ENCODE measurements at regions not wholly inside any gene's neighbourhood (a gene's known extent, or its start where the extent isn't known, plus 50 kb on each side); places are given as distances from the start of the nearest gene placed in this dataset.
A peak's percentile ranks its signal among the peaks of the same experiment; 100 is the strongest.

- no peak for DNase-seq
These were observed 410.1 kb downstream of the TBC1D32 start for GRCh38 chr6:120924214-120924613.

DNA sequence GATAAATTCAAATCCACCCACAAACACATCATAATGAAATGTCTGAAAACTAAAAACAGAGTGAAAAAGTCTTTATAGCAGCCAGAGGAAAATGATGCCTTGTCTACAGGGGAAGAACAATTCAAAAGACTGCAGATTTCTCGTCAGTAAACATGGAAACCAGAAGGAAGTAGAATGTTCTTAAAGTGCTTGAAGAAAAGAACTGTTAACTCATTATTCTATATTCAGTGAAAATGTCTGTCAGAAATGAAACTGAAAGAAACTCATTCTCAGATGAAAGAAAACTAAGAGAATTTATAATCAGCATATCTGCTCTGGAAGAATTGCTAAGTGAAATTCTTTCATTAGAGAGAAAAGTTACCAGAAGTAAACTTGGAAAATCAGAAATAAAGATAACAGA is 416.1 kb downstream of the TBC1D32 start:
- DNase-seq, result no peak

- DNase-seq, result no peak
These were observed 417.4 kb downstream of the TBC1D32 start for GRCh38 chr6:120916844-120917243.

DNA sequence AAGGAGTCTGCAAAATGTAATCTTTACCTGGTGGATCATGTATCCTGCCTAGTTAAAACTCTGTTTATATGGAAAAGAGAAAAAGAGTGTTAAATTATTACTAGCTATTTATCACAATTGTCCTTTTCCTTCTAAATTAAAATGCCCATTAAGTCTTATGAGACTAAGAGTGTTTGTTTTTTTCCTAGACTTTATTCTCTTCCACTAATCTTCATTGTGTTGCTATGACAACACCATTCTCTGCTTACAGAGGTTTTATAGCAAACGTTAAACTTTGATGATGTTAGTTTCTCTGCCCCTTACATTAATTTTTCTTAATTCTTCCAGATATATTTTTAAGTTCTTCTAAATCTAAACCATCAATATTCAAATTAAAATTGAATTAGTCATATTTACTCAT is 420.8 kb downstream of the TBC1D32 start:
- DNase-seq, result no peak

- DNase-seq, result no peak
These were observed 425.5 kb downstream of the TBC1D32 start for GRCh38 chr6:120908767-120909166.

DNA sequence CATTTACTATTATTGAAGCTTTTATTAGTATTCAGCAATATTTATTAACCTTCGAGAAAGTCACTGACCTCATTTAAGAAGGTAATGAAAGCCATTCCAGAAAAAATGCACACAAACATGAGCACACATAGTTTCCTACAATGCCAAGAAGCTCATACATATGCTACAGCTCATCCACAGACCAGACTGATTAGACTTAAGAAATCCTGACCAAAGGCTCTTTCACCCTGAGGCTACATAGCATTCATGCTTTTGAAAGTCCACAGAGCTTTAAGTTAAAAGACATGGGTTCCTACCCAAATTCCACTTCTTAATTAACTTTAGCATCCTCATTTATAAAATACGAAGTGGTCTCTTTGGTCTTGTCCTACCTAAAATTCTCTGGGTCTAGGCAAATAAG is 430.4 kb downstream of the TBC1D32 start:
- DNase-seq, result no peak

GRCh38 chr6:120899932-120900331 is 434.3 kb downstream of the TBC1D32 start:
- DNase-seq, result no peak

- DNase-seq, result no peak
These were observed 440.2 kb downstream of the TBC1D32 start for GRCh38 chr6:120894077-120894476.

DNA sequence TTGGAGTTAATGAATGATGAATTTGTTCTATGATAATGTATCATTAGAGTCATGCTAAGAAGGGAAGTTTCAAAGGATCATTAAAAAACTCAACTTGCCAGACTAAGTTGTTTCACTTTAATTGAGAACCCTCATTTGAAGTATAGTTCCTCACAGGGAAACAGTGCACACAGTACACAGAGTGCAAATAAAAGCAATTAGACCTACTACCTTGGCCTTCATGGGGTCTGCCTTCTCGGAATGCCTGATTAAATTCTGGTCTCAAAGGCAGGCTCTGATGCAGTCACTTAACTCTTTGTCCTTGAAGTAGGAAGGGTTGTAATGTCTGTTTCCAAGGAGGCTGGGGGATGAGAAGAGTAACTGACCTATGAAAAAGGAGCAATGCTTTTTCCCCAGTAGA is 457.3 kb downstream of the TBC1D32 start:
- no peak for DNase-seq

- DNase-seq, result no peak
These were observed 457.9 kb downstream of the TBC1D32 start for GRCh38 chr6:120876424-120876823.

DNA sequence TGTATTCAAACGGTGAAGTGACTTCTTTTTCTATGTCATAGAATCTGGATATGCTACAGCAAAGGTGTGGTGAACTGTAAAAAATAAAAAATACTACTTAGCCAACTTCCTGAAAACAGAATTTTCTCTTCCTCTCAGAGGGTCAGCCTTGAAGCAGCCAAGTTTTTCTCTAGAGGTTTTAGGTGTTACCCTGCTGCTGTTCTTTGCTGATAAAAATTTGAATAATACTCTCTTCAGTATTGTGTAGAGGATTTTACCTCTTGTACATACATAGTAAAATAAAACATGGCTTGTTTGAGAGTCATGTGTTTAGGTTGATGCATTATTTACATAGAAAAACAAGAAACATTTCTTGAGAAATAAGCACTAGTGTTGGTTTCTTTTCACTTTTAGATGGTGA is 458.4 kb downstream of the TBC1D32 start:
- DNase-seq, result no peak

DNA sequence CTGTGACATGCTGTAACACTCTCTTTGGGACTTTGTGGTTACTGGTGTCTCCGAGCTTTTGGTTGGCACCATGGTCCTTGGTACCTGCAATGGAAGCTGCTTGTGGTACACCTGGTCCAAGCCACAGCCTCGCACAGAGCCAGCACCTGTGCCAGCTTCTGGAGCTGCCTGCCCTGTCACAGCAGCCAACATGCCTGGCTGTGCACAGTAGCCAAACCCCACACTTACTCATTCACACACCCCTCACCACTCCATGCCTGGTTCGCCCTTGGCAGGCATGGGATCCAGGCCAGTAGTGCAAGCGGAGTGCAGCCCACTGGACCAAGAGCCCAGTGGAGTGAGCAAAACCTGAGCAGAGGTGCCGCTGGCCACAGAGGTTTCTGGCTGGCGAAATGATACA is 459.9 kb downstream of the TBC1D32 start:
- DNase-seq, result no peak

- DNase-seq, result peak; percentile 34
These were observed 461.0 kb downstream of the TBC1D32 start for GRCh38 chr6:120873125-120873865.

DNA sequence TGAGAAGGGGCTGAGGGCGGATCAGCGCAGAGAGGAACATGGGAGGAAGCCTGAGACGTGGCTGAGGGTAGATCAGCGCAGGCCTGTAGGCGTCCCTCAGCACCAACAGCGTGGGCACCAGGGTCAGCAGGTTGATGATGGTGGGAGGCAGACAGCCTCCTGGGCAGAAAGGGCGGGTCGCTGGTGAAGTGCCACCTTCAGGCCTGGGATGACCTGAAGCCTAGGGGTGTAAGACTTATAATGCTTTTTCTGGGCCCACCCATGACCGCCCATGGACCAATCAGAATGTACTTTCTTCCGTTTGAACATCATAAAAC is 462.1 kb downstream of the TBC1D32 start:
- no peak for DNase-seq

DNA sequence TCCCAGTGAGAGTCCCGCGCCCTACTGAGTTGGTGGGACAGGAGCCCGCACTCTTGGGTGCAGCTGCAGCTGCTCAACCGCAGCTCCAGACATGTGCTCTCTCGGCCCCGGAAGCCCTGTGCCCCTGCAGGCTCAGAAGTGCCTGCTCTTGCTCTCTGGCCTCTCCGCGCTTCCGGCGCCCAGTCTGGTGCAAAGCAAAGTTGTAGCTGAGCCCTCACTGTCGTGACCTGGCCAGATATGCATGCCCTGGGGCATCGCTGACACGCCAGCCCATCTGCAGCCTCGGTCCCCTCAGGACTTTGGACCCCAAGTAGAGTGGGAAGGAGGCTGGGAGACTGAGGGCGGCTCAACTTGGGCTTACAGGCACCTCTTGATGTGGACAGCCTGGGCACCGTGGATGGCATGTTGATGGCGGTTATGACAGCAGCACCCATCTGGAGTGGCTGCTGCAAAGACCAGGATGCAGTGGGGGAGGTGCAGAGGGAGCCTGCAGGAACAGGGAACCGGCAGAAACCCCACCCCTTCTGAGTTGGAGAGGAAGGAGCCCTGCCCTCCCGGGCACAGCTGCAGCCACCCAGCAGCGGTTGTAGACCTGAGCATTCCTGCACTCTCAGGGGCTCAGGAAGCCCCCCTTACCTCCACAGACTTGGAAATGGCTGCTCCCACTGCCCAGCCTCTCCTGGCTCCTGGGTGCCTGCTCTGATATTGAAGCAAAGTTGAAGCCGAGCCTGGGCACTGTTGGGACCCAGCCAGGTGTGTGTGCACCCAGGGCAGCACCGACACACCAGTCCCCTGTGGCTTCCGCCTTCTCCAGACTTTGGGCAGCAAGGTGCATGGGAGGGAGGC is 462.6 kb downstream of the TBC1D32 start:
- DNase-seq, result peak; percentile 25

GRCh38 chr6:120869397-120869796 is 464.9 kb downstream of the TBC1D32 start:
- DNase-seq, result no peak

- DNase-seq, result no peak
These were observed 476.9 kb downstream of the TBC1D32 start for GRCh38 chr6:120857422-120857821.

- DNase-seq, result no peak
These were observed 479.7 kb downstream of the TBC1D32 start for GRCh38 chr6:120854583-120854982.

DNA sequence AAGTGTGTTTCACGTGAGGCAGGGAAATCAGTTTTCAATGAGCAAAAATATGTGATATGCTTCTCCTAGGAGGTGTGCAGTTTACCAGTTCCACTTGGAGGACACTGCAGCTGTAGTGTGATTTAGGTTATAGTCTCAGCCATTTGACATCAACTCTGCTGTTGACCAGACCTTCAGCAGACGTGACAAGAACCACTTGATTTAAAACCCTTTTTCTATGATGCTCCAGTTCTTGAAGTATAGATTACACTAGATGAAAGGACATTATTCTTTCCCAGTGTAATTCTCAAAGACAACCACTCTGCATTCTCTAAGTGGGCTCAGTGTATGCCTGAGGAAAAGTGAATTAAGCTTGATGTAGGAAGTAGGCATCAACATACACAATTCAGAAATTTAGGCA is 480.8 kb downstream of the TBC1D32 start:
- no peak for DNase-seq

DNA sequence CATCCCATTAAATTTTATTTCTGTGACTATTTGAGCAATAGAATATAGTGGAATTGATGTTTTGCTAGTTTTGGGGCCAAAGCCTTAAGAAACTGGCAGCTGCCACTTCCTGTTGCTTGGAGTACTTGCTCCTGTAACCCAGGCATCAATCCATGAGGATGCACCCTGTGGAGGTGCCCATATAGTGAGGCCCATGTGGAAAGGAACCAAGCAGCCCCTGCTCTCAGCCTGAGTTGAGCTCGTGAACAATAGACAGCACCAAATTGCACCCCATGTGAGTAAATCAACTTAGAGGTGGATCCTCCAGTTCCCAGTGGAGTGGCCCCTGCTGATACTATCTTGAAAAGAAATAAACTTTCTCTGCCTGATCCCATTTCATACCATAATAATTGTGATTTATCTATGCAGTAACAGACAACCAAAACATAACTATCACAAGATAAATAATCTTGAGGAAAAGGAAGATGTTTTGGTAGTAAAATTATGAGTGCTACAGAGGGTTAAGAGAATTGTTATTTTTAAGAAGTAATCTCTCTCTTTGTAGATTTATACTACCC is 481.9 kb downstream of the TBC1D32 start:
- no peak for DNase-seq

- DNase-seq, result no peak
These were observed 508.0 kb downstream of the TBC1D32 start for GRCh38 chr6:120826253-120826652.

- DNase-seq, result no peak
These were observed 517.5 kb downstream of the TBC1D32 start for GRCh38 chr6:120816794-120817193.

DNA sequence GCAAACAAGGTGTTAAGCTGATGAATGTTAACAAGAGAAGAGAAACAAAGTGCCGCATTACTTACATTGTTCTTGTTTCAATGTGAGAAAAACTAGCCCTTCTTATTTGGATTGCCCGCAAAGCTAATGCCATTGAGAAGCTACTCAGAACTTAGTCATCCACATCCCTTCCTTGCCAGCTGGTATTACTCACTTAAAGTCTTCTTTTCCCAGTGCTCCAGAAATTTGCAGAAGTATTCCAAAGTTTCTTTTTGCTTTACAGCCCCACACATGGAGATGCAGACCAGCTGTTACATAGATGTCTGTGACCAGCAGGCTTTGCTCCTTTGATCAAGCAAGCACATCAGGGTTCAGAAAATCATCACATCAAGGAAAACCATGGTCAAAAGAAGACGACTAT is 529.0 kb downstream of the TBC1D32 start:
- DNase-seq, result no peak

GRCh38 chr6:120804612-120805011 is 529.7 kb downstream of the TBC1D32 start:
- no peak for DNase-seq

Measured in activated CD8-positive, alpha-beta memory T cell treated with anti-CD3 and anti-CD28 coated beads, Interleukin-2, amount 50 U/mL, for 48 hours (primary cell).